Panc1 (cell line): ENCODE measurements at regions not wholly inside any gene's neighbourhood (a gene's known extent, or its start where the extent isn't known, plus 50 kb on each side); places are given as distances from the start of the nearest gene placed in this dataset.

Experiments used
- CTCF ChIP-seq: fragments of 450-650 bp; IDR thresholded peaks from 2 replicates; pipeline ENCODE4 v1.5.1; 2017; ENCODE audit warnings: mild to moderate bottlenecking
- POLR2AphosphoS5 ChIP-seq: IDR thresholded peaks from 2 replicates; pipeline ENCODE4 v1.6.1; 2012; ENCODE audit warnings: mild to moderate bottlenecking, low read depth, low read length, moderate library complexity
- REST ChIP-seq, 2 experiments: IDR thresholded peaks; 2 replicates each; pipeline ENCODE4 v1.6.1; 2011 to 2012; ENCODE audit warnings: low read depth in 2 of 2, control low read depth in 1 of 2, low read length in 1 of 2, mild to moderate bottlenecking in 1 of 2, moderate library complexity in 1 of 2; ENCODE audit not compliant: insufficient read depth in 1 of 2
- SIN3A ChIP-seq: IDR thresholded peaks from 2 replicates; pipeline ENCODE4 v1.6.1; 2012; ENCODE audit warnings: low read depth, mild to moderate bottlenecking, low read length, moderate library complexity, borderline replicate concordance; ENCODE audit not compliant: insufficient read depth
- TCF7L2 ChIP-seq: IDR thresholded peaks from 2 replicates; pipeline ENCODE4 v1.6.1; 2011; ENCODE audit warnings: mild to moderate bottlenecking, low read depth, low read length, inconsistent platforms

GRCh38 chr7:132044247-132044646 is 487.8 kb upstream of the PODXL start:
- TF ChIP-seq CTCF, result no peak
- TF ChIP-seq POLR2AphosphoS5, result no peak
- no peak for TF ChIP-seq TCF7L2
- TF ChIP-seq REST (IDR thresholded peaks at IDR 0.05; ENCODE audit: insufficient read depth in 1 of 2, low read depth in 2 of 2, low read length in 1 of 2), result no peak
- no peak for TF ChIP-seq SIN3A
